ENCODE measurements at regions not wholly inside any gene's neighbourhood (a gene's known extent, or its start where the extent isn't known, plus 50 kb on each side); places are given as distances from the start of the nearest gene placed in this dataset.

DNA sequence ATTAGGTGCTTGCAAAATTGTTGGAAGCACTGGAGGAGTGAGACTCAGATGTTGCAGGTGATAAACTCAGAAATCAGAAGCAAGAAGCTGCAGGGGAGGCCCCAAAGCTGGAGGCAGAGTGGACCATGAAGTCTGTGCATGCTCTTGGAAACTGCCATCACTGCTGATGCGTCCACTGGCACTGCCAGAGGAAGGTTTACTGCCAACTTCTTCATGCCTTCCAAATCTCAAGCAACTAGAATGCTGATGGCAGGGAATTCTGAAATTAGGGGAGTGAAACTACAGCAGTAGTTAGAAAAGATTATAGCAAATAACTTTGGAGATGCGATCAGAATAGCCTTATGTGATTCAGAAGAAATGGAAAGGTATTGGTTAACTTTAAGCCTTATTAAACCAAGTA, 277.1 kb upstream of the SDK2 start:
- intact Hi-C loops (cut with DNase I) = no loop called here
- no peak for TF ChIP-seq POLR2A (IDR thresholded peaks at IDR 0.05)
- TF ChIP-seq CTCF (IDR thresholded peaks at IDR 0.05) = no peak
- H3K9me3 ChIP-seq = peaks cover 0 to 21% (median 3%) of the 10 kb centered on the region in 12 donors
- 71 to 80% (median 75%) methylated on average over 2 of the region's 2 CpGs for WGBS, 4 donors
- H3K4me1 ChIP-seq = no peaks in the 10 kb centered on the region
- H3K36me3 ChIP-seq = no peaks in the 10 kb centered on the region
- ATAC-seq (no peak), DNase-seq (no peak)
- peaks cover 0 to 6% (median 0%) of the 10 kb centered on the region in 9 donors for H3K27me3 ChIP-seq
- H3K4me3 ChIP-seq = no peak overlapping the region
- no peak overlapping the region for H3K27ac ChIP-seq

GRCh38 chr17:73924114-73924908, 279.2 kb upstream of the RPL38 start:
- H3K27me3 ChIP-seq = peaks cover 0 to 6% (median 0%) of the 10 kb centered on the region in 9 donors
- H3K27ac ChIP-seq = no peak overlapping the region
- DNase-seq = no peak
- no peak overlapping the region for H3K4me3 ChIP-seq
- 72 to 83% (median 77%) methylated on average over 10 of the region's 10 CpGs for WGBS, 4 donors
- H3K4me1 ChIP-seq = no peaks in the 10 kb centered on the region
- no peaks in the 10 kb centered on the region for H3K36me3 ChIP-seq
- intact Hi-C loops (cut with DNase I) = no loop called here
- H3K9me3 ChIP-seq = peaks cover 0 to 30% (median 7%) of the 10 kb centered on the region in 12 donors
- ATAC-seq = no peak
- TF ChIP-seq CTCF (IDR thresholded peaks at IDR 0.05) = no peak
- no peak for TF ChIP-seq POLR2A (IDR thresholded peaks at IDR 0.05)

DNA sequence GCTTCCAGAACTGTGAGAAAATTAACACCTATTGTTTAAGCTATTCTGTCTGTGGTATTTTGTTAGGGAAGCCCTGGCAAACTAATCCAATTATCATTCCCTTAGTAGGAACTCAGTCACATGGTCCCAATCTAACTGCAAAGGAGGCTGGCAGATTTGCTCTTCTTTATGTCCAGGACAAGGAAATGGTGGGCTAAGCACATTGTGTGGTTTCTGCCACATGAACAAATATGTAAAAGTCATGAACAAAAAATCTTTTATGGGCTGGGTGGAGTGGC, 278.6 kb upstream of the RPL38 start:
- H3K36me3 ChIP-seq = no peaks in the 10 kb centered on the region
- H3K4me3 ChIP-seq = no peak overlapping the region
- peaks cover 0 to 6% (median 0%) of the 10 kb centered on the region in 9 donors for H3K27me3 ChIP-seq
- no peak for TF ChIP-seq CTCF (IDR thresholded peaks at IDR 0.05)
- TF ChIP-seq POLR2A (IDR thresholded peaks at IDR 0.05) = no peak
- DNase-seq = no peak
- ATAC-seq = no peak
- H3K27ac ChIP-seq = no peak overlapping the region
- intact Hi-C loops (cut with DNase I) = no loop called here
- no peaks in the 10 kb centered on the region for H3K4me1 ChIP-seq
- peaks cover 0 to 30% (median 7%) of the 10 kb centered on the region in 12 donors for H3K9me3 ChIP-seq

GRCh38 chr17:73929860-73930430, 273.5 kb upstream of the RPL38 start:
- no peaks in the 10 kb centered on the region for H3K36me3 ChIP-seq
- no peaks in the 10 kb centered on the region for H3K4me1 ChIP-seq
- no peak for DNase-seq
- H3K4me3 ChIP-seq = no peak overlapping the region
- WGBS, 4 donors = 34 to 50% (median 41%) methylated on average over 8 of the region's 8 CpGs
- H3K27me3 ChIP-seq = peaks cover 0 to 4% (median 0%) of the 10 kb centered on the region in 9 donors
- no peak overlapping the region for H3K27ac ChIP-seq
- no peak for TF ChIP-seq POLR2A (IDR thresholded peaks at IDR 0.05)
- TF ChIP-seq CTCF (IDR thresholded peaks at IDR 0.05) = no peak
- intact Hi-C loops (cut with DNase I) = no loop called here
- no peak for ATAC-seq
- H3K9me3 ChIP-seq = peaks cover 0 to 14% (median 3%) of the 10 kb centered on the region in 12 donors
